ENCODE measurements at regions not wholly inside any gene's neighbourhood (a gene's known extent, or its start where the extent isn't known, plus 50 kb on each side); places are given as distances from the start of the nearest gene placed in this dataset.

GRCh38 chr11:87444993-87445392, 407.3 kb downstream of the TMEM135 start:
- Histone ChIP-seq H3K23me2 (ENCODE audit: insufficient read length, low read depth, low read length, poor library complexity, severe bottlenecking) (no peaks in the 10 kb centered on the region), H2BK15ac (ENCODE audit: low read depth, low read length) (no peak overlapping the region), H3K4me2 (ENCODE audit: insufficient read depth, insufficient read length, low read length) (no peak overlapping the region), H2BK120ac (ENCODE audit: low read depth, low read length, poor library complexity, severe bottlenecking) (no peak overlapping the region), H3K9ac (ENCODE audit: extremely low read depth, insufficient read length, low read length) (no peak overlapping the region), H3K79me1 (ENCODE audit: insufficient read depth, low read depth, low read length, poor library complexity, severe bottlenecking) (no peaks in the 10 kb centered on the region), H3K27ac (ENCODE audit: insufficient read length, low read depth, low read length) (no peak overlapping the region), H2BK5ac (ENCODE audit: insufficient read length, low read length) (no peak overlapping the region), H2AFZ (ENCODE audit: low read length) (no peak overlapping the region), H3K4me1 (ENCODE audit: insufficient read depth, low read length) (no peaks in the 10 kb centered on the region), H3K18ac (ENCODE audit: insufficient read length, low read depth, low read length) (no peak overlapping the region), H3K4ac (ENCODE audit: low read depth, low read length) (no peak overlapping the region), H4K8ac (replicated peaks; ENCODE audit: insufficient read length, low read depth, low read length) (no peak overlapping the region), H3K9me3 (ENCODE audit: control insufficient read depth, low read depth, low read length) (no peaks in the 10 kb centered on the region), H3K79me2 (ENCODE audit: insufficient read depth, low read length) (no peaks in the 10 kb centered on the region), H2BK12ac (ENCODE audit: insufficient read length, low read depth, low read length) (no peak overlapping the region), H4K5ac (ENCODE audit: insufficient read length, low read depth, low read length) (no peak overlapping the region), H2AK5ac (ENCODE audit: insufficient read length, low read length) (no peak overlapping the region), H2BK20ac (ENCODE audit: low read depth, low read length, poor library complexity, severe bottlenecking) (no peak overlapping the region), H3K14ac (ENCODE audit: insufficient read depth, low read length) (no peak overlapping the region), H3K27me3 (ENCODE audit: insufficient read depth, low read length) (no peaks in the 10 kb centered on the region), H3K56ac (ENCODE audit: insufficient read length, low read depth, low read length) (no peak overlapping the region), H3K23ac (ENCODE audit: insufficient read length, low read depth, low read length) (no peak overlapping the region), H4K20me1 (ENCODE audit: control insufficient read depth, insufficient read depth, insufficient read length) (no peaks in the 10 kb centered on the region), H4K91ac (ENCODE audit: insufficient read length, low read depth, low read length) (no peak overlapping the region), H3T11ph (ENCODE audit: low read length) (no peak overlapping the region)
- no peak for TF ChIP-seq CTCF (conservative IDR thresholded peaks at IDR 0.05)
- Mint-ChIP-seq H3K27me3 (ENCODE audit: low read depth) (no peaks in the 10 kb centered on the region; the same call in 1 of the 2 replicates), H3K36me3 (ENCODE audit: insufficient read depth in 1 of 3, low read depth in 3 of 3) (no peaks in the 10 kb centered on the region), H3K4me1 (no peaks in the 10 kb centered on the region), H3K27ac (no peak overlapping the region), H3K4me3 (no peak overlapping the region), H3K9me3 (no peaks in the 10 kb centered on the region)
- DNase-seq: no peak
- no CpG with 5 or more reads among the region's 1 CpG for WGBS (ENCODE audit: extremely low coverage, insufficient read length, low lambda C conversion rate)

Measured in H9 (cell line).